ENCODE measurements at regions not wholly inside any gene's neighbourhood (a gene's known extent, or its start where the extent isn't known, plus 50 kb on each side); places are given as distances from the start of the nearest gene placed in this dataset. TPM values are rescaled to one million over a fixed set of nuclear protein-coding genes. Genes with fewer than 3 reads are reported as not detected.

DNA sequence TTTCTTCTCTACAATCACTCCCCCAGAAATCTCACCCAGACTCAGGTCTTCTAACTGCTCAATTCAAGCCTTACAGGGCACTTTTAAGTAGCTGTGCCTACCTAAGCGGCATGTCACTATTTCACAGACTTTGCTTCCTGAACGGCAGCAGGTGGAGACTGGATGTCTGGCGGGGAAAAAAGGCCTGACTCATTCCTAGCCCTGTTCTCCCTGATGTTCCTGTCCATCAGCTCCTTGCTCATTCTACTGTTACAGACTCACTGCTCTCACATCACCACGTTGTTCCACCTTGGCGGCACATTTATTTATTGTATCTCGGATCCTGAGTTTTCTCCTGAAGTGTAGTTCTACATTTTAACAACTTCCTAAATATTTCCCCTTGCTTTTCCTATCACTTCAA lies 52.6 kb upstream of the ATP11B start:
- Histone ChIP-seq H3K27ac (ENCODE audit: low read depth, low read length) (no peak overlapping the region), H3K4me3 (ENCODE audit: insufficient read depth, low read length) (no peak overlapping the region), H3K4me2 (ENCODE audit: insufficient read depth, low read length) (no peak overlapping the region), H3K9me3 (ENCODE audit: low read depth, low read length) (no peaks in the 10 kb centered on the region), H2AFZ (ENCODE audit: low read length) (no peak overlapping the region), H3K79me2 (ENCODE audit: insufficient read depth, low read length) (no peaks in the 10 kb centered on the region), H3K36me3 (ENCODE audit: insufficient read depth, low read length) (no peaks in the 10 kb centered on the region), H3K4me1 (ENCODE audit: insufficient read depth, low read length) (peaks cover 10% of the 10 kb centered on the region), H4K20me1 (ENCODE audit: insufficient read depth, low read length) (no peaks in the 10 kb centered on the region), H3K27me3 (ENCODE audit: insufficient read depth, low read length) (no peaks in the 10 kb centered on the region)
- TF ChIP-seq, protein P1, sequence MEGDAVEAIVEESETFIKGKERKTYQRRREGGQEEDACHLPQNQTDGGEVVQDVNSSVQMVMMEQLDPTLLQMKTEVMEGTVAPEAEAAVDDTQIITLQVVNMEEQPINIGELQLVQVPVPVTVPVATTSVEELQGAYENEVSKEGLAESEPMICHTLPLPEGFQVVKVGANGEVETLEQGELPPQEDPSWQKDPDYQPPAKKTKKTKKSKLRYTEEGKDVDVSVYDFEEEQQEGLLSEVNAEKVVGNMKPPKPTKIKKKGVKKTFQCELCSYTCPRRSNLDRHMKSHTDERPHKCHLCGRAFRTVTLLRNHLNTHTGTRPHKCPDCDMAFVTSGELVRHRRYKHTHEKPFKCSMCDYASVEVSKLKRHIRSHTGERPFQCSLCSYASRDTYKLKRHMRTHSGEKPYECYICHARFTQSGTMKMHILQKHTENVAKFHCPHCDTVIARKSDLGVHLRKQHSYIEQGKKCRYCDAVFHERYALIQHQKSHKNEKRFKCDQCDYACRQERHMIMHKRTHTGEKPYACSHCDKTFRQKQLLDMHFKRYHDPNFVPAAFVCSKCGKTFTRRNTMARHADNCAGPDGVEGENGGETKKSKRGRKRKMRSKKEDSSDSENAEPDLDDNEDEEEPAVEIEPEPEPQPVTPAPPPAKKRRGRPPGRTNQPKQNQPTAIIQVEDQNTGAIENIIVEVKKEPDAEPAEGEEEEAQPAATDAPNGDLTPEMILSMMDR (IDR thresholded peaks at IDR 0.05; ENCODE audit: extremely low read depth, low read depth, low read length): no peak
- no peak for DNase-seq (ENCODE audit: insufficient read length, low spot score, missing footprints)

DNA sequence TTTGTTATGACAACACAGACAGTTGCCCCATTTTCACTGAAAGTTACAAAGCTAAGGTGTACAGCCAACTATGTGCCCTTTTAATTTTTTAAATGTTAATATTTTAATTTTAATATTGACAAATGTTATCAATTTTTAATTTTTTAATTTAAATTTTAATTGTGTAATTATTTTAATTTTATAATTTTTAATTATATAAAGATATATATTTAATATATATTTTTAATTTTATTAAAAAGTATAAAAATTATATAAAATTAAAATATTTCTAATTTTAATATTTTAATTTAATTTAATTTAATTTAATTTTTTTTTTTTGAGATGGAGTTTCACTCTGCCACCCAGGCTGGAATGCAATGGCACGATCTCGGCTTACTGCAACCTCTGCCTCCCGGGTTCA lies 52.1 kb upstream of the ATP11B start:
- Histone ChIP-seq H3K4me1 (ENCODE audit: insufficient read depth, low read length) (peaks cover 10% of the 10 kb centered on the region), H3K4me3 (ENCODE audit: insufficient read depth, low read length) (no peak overlapping the region), H4K20me1 (ENCODE audit: insufficient read depth, low read length) (no peaks in the 10 kb centered on the region), H3K36me3 (ENCODE audit: insufficient read depth, low read length) (no peaks in the 10 kb centered on the region), H3K9me3 (ENCODE audit: low read depth, low read length) (no peaks in the 10 kb centered on the region), H3K27ac (ENCODE audit: low read depth, low read length) (no peak overlapping the region), H3K27me3 (ENCODE audit: insufficient read depth, low read length) (no peaks in the 10 kb centered on the region), H3K4me2 (ENCODE audit: insufficient read depth, low read length) (no peak overlapping the region), H3K79me2 (ENCODE audit: insufficient read depth, low read length) (no peaks in the 10 kb centered on the region), H2AFZ (ENCODE audit: low read length) (no peak overlapping the region)
- TF ChIP-seq, protein P1 (IDR thresholded peaks at IDR 0.05; ENCODE audit: extremely low read depth, low read depth, low read length): no peak
- DNase-seq (ENCODE audit: insufficient read length, low spot score, missing footprints): no peak

Small RNA genes lying in the stretch of these regions (small RNA-seq; reads per million reads assigned to genes)
- gene RN7SKP265: not detected
